ENCODE measurements at regions not wholly inside any gene's neighbourhood (a gene's known extent, or its start where the extent isn't known, plus 50 kb on each side); places are given as distances from the start of the nearest gene placed in this dataset.

DNA sequence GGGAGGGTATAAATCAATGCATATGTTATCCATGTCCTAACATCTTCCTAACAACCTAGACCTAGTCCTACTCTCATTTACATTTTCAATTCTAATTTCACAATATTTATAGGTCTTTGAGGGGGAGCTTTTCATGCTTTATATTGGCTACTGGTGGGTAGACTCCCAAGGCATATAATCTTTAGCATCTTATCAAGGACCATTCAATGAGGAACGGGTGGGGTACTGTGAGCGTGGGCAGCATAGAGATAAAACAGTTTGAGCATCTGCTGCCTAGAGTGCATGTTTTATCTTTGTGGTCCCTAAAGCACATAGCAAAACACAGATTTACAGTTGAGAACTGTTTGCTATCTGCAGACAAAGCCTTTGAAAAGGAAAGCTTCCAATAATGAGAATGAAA, 427.6 kb upstream of the WWC1 start:
- Histone ChIP-seq H3K9me3 (ENCODE audit: control extremely low read depth in 1 of 3, control insufficient read depth in 2 of 3, insufficient read depth in 1 of 3, low read length in 2 of 3) (peaks cover 0 to 9% (median 0%) of the 10 kb centered on the region in 3 donors), H3K27ac (ENCODE audit: low read length in 2 of 2) (no peak overlapping the region), H4K20me1 (ENCODE audit: control insufficient read depth, insufficient read depth, low read length, poor library complexity, severe bottlenecking) (no peaks in the 10 kb centered on the region), H3K36me3 (replicated peaks in 1 of 2; ENCODE audit: control extremely low read depth in 1 of 2, control insufficient read depth in 1 of 2, extremely low read depth in 1 of 2, insufficient read depth in 2 of 2, low read length in 1 of 2) (no peaks in the 10 kb centered on the region), H3K27me3 (replicated peaks in 1 of 4; ENCODE audit: control extremely low read depth in 1 of 4, control insufficient read depth in 3 of 4, insufficient read depth in 4 of 4, low read length in 3 of 4) (no peaks in the 10 kb centered on the region), H3K9ac (ENCODE audit: low read length) (no peak overlapping the region), H2AFZ (ENCODE audit: insufficient read depth, low read depth, low read length, poor library complexity, severe bottlenecking) (no peak overlapping the region), H3K4me2 (replicated peaks; ENCODE audit: low read depth, low read length, poor library complexity, severe bottlenecking) (no peak overlapping the region), H3K4me1 (ENCODE audit: control insufficient read depth in 2 of 2, insufficient read depth in 2 of 2, low read length in 2 of 2) (no peaks in the 10 kb centered on the region), H3K4me3 (ENCODE audit: control extremely low read depth in 1 of 5, extremely low read depth in 1 of 5, insufficient read depth in 1 of 5, low read depth in 2 of 5, low read length in 4 of 5) (no peak overlapping the region), H3K79me2 (ENCODE audit: control insufficient read depth, insufficient read depth, low read length) (no peaks in the 10 kb centered on the region)
- CTCF ChIA-PET, result no interaction called here
- no peak overlapping the region for H3K4me3 Mint-ChIP-seq
- DNase-seq, result no peak
- H3K4me1 Mint-ChIP-seq, result no peaks in the 10 kb centered on the region
- WGBS (ENCODE audit: insufficient coverage), result no CpG with 5 or more reads among the region's 2 CpGs
- POLR2A ChIA-PET, result no interaction called here
- H3K27me3 Mint-ChIP-seq, result no peaks in the 10 kb centered on the region
- intact Hi-C loops (cut with micrococcal nuclease), result no loop called here
- no peak overlapping the region for H3K27ac Mint-ChIP-seq
- no peak for ATAC-seq (ENCODE audit: low read depth)
- no peaks in the 10 kb centered on the region for H3K9me3 Mint-ChIP-seq (ENCODE audit: insufficient read depth)
- TF ChIP-seq, protein P1, sequence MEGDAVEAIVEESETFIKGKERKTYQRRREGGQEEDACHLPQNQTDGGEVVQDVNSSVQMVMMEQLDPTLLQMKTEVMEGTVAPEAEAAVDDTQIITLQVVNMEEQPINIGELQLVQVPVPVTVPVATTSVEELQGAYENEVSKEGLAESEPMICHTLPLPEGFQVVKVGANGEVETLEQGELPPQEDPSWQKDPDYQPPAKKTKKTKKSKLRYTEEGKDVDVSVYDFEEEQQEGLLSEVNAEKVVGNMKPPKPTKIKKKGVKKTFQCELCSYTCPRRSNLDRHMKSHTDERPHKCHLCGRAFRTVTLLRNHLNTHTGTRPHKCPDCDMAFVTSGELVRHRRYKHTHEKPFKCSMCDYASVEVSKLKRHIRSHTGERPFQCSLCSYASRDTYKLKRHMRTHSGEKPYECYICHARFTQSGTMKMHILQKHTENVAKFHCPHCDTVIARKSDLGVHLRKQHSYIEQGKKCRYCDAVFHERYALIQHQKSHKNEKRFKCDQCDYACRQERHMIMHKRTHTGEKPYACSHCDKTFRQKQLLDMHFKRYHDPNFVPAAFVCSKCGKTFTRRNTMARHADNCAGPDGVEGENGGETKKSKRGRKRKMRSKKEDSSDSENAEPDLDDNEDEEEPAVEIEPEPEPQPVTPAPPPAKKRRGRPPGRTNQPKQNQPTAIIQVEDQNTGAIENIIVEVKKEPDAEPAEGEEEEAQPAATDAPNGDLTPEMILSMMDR (IDR thresholded peaks at IDR 0.05), result no peak
- TF ChIP-seq EZH2 (IDR thresholded peaks at IDR 0.05; ENCODE audit: borderline replicate concordance, insufficient read depth, low read depth, low read length, poor library complexity, severe bottlenecking), result no peak

DNA sequence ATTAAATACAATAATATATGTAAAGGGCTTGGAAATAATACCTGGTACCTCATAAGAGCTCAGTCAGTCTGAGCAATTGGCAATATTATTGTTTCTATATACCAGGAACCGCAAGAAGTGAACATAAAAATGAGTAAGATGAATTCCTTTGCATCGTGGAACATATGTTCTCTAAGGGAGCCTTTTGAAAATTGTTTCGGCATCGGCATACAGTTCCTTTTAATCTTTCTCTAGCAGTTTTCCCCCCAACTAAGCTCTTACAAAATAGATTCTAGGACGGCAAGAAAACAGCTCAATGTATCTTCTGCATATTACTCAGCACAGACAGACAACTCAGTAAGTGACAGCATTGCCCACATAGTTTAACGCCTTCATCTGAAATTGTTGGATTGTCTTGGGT, 426.6 kb upstream of the WWC1 start:
- 92% methylated on average over 2 of the region's 6 CpGs for WGBS (ENCODE audit: insufficient coverage)
- no peaks in the 10 kb centered on the region for H3K4me1 Mint-ChIP-seq
- no peak overlapping the region for H3K4me3 Mint-ChIP-seq
- Histone ChIP-seq H3K27me3 (replicated peaks in 1 of 4; ENCODE audit: control extremely low read depth in 1 of 4, control insufficient read depth in 3 of 4, insufficient read depth in 4 of 4, low read length in 3 of 4) (no peaks in the 10 kb centered on the region), H3K36me3 (replicated peaks in 1 of 2; ENCODE audit: control extremely low read depth in 1 of 2, control insufficient read depth in 1 of 2, extremely low read depth in 1 of 2, insufficient read depth in 2 of 2, low read length in 1 of 2) (no peaks in the 10 kb centered on the region), H3K4me1 (ENCODE audit: control insufficient read depth in 2 of 2, insufficient read depth in 2 of 2, low read length in 2 of 2) (no peaks in the 10 kb centered on the region), H4K20me1 (ENCODE audit: control insufficient read depth, insufficient read depth, low read length, poor library complexity, severe bottlenecking) (no peaks in the 10 kb centered on the region), H3K4me3 (ENCODE audit: control extremely low read depth in 1 of 5, extremely low read depth in 1 of 5, insufficient read depth in 1 of 5, low read depth in 2 of 5, low read length in 4 of 5) (no peak overlapping the region), H3K9me3 (ENCODE audit: control extremely low read depth in 1 of 3, control insufficient read depth in 2 of 3, insufficient read depth in 1 of 3, low read length in 2 of 3) (peaks cover 0 to 9% (median 0%) of the 10 kb centered on the region in 3 donors), H2AFZ (ENCODE audit: insufficient read depth, low read depth, low read length, poor library complexity, severe bottlenecking) (no peak overlapping the region), H3K79me2 (ENCODE audit: control insufficient read depth, insufficient read depth, low read length) (no peaks in the 10 kb centered on the region), H3K9ac (ENCODE audit: low read length) (no peak overlapping the region), H3K4me2 (replicated peaks; ENCODE audit: low read depth, low read length, poor library complexity, severe bottlenecking) (no peak overlapping the region), H3K27ac (ENCODE audit: low read length in 2 of 2) (no peak overlapping the region)
- DNase-seq, result no peak
- ChIA-PET POLR2A (no interaction called here), CTCF (no interaction called here)
- intact Hi-C loops (cut with micrococcal nuclease), result no loop called here
- ATAC-seq (ENCODE audit: low read depth), result no peak
- no peaks in the 10 kb centered on the region for H3K27me3 Mint-ChIP-seq
- TF ChIP-seq, protein P1 (IDR thresholded peaks at IDR 0.05), result no peak
- no peak for TF ChIP-seq EZH2 (IDR thresholded peaks at IDR 0.05; ENCODE audit: borderline replicate concordance, insufficient read depth, low read depth, low read length, poor library complexity, severe bottlenecking)
- H3K27ac Mint-ChIP-seq, result no peak overlapping the region
- H3K9me3 Mint-ChIP-seq (ENCODE audit: insufficient read depth), result no peaks in the 10 kb centered on the region
